ENCODE measurements at regions not wholly inside any gene's neighbourhood (a gene's known extent, or its start where the extent isn't known, plus 50 kb on each side); places are given as distances from the start of the nearest gene placed in this dataset.

DNA sequence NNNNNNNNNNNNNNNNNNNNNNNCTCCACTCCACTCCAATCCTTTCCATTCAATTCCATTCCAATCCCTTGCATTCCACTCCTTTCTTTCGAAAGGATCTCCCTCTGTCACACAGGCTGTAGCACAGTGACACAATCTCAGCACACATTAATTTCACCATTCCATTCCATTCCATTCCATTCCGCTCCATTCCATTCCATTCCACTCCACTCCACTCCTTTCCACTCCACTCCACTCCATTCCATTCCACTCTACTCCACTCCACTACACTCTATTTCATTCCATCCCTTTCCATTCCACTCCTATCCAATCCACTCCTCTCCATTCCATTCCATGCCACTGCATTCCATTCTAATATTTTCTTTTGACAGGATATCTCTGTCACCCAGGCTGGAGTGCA lies 1459.0 kb downstream of the TSPY10 start:
- no TSS peak for BruUV-seq (replicated peaks)
- intact Hi-C loops (cut with micrococcal nuclease; ENCODE audit: unreplicated experiment) = no loop called here
- 4% methylated on average over 2 of the region's 2 CpGs for WGBS (ENCODE audit: low lambda C conversion rate)
- ChIA-PET CTCF (ENCODE audit: low intra/inter-chr PET ratio, low total read pairs) (no interaction called here), POLR2A (no interaction called here)
- DNase-seq (ENCODE audit: low spot score) (no peak), FAIRE-seq (no peak), ATAC-seq (no peak; the same call in 2 of the 3 replicates)
- Histone ChIP-seq H3K4me3 (replicated peaks in 1 of 3; ENCODE audit: insufficient read depth in 1 of 3, low read depth in 2 of 3, low read length in 3 of 3) (no peak overlapping the region), H4K20me1 (ENCODE audit: insufficient read depth, low read length) (no peaks in the 10 kb centered on the region), H3K79me2 (ENCODE audit: insufficient read depth, low read length) (no peaks in the 10 kb centered on the region), H3K4me2 (ENCODE audit: low read depth, low read length) (no peak overlapping the region), H3K27ac (ENCODE audit: extremely low read length, insufficient read depth, low read length) (no peak overlapping the region), H3K4me1 (ENCODE audit: insufficient read depth, low read length) (no peaks in the 10 kb centered on the region), H3K36me3 (replicated peaks in 1 of 2; ENCODE audit: control insufficient read depth in 1 of 2, insufficient read depth in 2 of 2, low read length in 2 of 2) (no peaks in the 10 kb centered on the region), H3K9me3 (ENCODE audit: low read length) (peaks cover 100% of the 10 kb centered on the region), H2AFZ (ENCODE audit: low read length) (no peak overlapping the region), H3K27me3 (ENCODE audit: control insufficient read depth in 1 of 2, insufficient read depth in 2 of 2, low read length in 2 of 2) (no peaks in the 10 kb centered on the region), H3K9ac (ENCODE audit: insufficient read depth, low read depth, low read length) (no peak overlapping the region)
- in situ Hi-C loops (cut with HindIII; ENCODE audit: extremely low pct_ligation_motif_present, low pct_unique_long_range_greater_than_20kb) = no loop called here
- no peak for TF ChIP-seq TOE1 (CRISPR knock-in tag; IDR thresholded peaks at IDR 0.05)
- TF ChIP-seq, protein P1, sequence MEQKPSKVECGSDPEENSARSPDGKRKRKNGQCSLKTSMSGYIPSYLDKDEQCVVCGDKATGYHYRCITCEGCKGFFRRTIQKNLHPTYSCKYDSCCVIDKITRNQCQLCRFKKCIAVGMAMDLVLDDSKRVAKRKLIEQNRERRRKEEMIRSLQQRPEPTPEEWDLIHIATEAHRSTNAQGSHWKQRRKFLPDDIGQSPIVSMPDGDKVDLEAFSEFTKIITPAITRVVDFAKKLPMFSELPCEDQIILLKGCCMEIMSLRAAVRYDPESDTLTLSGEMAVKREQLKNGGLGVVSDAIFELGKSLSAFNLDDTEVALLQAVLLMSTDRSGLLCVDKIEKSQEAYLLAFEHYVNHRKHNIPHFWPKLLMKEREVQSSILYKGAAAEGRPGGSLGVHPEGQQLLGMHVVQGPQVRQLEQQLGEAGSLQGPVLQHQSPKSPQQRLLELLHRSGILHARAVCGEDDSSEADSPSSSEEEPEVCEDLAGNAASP (CRISPR knock-in tag; IDR thresholded peaks at IDR 0.05; ENCODE audit: borderline replicate concordance) = no peak
- no peak for TF ChIP-seq MAF1 (CRISPR knock-in tag; IDR thresholded peaks at IDR 0.05; ENCODE audit: borderline replicate concordance)
- no peak for TF ChIP-seq RAD21 (CRISPR knock-in tag; IDR thresholded peaks at IDR 0.05)
- no peak for TF ChIP-seq NFKB2 (CRISPR knock-in tag; IDR thresholded peaks at IDR 0.05; ENCODE audit: borderline replicate concordance)
- no peak for TF ChIP-seq SRSF9 (IDR thresholded peaks at IDR 0.05; ENCODE audit: borderline replicate concordance, insufficient read depth, low read depth, low read length, poor library complexity, severe bottlenecking)
- TF ChIP-seq YEATS4 (CRISPR knock-in tag; IDR thresholded peaks at IDR 0.05; ENCODE audit: borderline replicate concordance) = no peak
- TF ChIP-seq ZNF460 (CRISPR knock-in tag; IDR thresholded peaks at IDR 0.05; ENCODE audit: borderline replicate concordance) = no peak
- TF ChIP-seq, protein P2, sequence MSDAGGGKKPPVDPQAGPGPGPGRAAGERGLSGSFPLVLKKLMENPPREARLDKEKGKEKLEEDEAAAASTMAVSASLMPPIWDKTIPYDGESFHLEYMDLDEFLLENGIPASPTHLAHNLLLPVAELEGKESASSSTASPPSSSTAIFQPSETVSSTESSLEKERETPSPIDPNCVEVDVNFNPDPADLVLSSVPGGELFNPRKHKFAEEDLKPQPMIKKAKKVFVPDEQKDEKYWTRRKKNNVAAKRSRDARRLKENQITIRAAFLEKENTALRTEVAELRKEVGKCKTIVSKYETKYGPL (CRISPR knock-in tag; IDR thresholded peaks at IDR 0.05) = no peak
- TF ChIP-seq CBX2 (IDR thresholded peaks at IDR 0.05; ENCODE audit: low read depth, low read length) = no peak
- no peak for TF ChIP-seq CBX2 (CRISPR knock-in tag; IDR thresholded peaks at IDR 0.05; ENCODE audit: low read depth)
- no peak for TF ChIP-seq KMT2A (CRISPR knock-in tag; IDR thresholded peaks at IDR 0.05)
- no peak for TF ChIP-seq MEIS1 (CRISPR knock-in tag; IDR thresholded peaks at IDR 0.05; ENCODE audit: borderline replicate concordance)
- TF ChIP-seq RAD51 (IDR thresholded peaks at IDR 0.05; ENCODE audit: borderline replicate concordance) = no peak
- TF ChIP-seq, protein P3, sequence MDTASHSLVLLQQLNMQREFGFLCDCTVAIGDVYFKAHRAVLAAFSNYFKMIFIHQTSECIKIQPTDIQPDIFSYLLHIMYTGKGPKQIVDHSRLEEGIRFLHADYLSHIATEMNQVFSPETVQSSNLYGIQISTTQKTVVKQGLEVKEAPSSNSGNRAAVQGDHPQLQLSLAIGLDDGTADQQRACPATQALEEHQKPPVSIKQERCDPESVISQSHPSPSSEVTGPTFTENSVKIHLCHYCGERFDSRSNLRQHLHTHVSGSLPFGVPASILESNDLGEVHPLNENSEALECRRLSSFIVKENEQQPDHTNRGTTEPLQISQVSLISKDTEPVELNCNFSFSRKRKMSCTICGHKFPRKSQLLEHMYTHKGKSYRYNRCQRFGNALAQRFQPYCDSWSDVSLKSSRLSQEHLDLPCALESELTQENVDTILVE (CRISPR knock-in tag; IDR thresholded peaks at IDR 0.05) = no peak
- TF ChIP-seq, protein P4, sequence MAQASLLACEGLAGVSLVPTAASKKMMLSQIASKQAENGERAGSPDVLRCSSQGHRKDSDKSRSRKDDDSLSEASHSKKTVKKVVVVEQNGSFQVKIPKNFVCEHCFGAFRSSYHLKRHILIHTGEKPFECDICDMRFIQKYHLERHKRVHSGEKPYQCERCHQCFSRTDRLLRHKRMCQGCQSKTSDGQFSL (CRISPR knock-in tag; IDR thresholded peaks at IDR 0.05) = no peak
- TF ChIP-seq NR2F1 (CRISPR knock-in tag; IDR thresholded peaks at IDR 0.05) = no peak

Data from HepG2 (cell line).